ENCODE measurements at regions not wholly inside any gene's neighbourhood (a gene's known extent, or its start where the extent isn't known, plus 50 kb on each side); places are given as distances from the start of the nearest gene placed in this dataset.

- Histone ChIP-seq H4K20me1 (replicated peaks; ENCODE audit: control insufficient read depth, extremely low read depth, insufficient read depth, low read length) (no peaks in the 10 kb centered on the region), H3K9me1 (replicated peaks; ENCODE audit: control insufficient read depth, extremely low read depth, insufficient read depth, low read length) (no peaks in the 10 kb centered on the region), H3K4me3 (replicated peaks in 1 of 3; ENCODE audit: insufficient read depth in 1 of 3, low read depth in 1 of 3, low read length in 3 of 3) (no peak overlapping the region), H2AFZ (ENCODE audit: low read depth, low read length) (no peak overlapping the region), H3K9ac (replicated peaks; ENCODE audit: extremely low read depth, insufficient read depth, low read length) (no peak overlapping the region), H3K27ac (ENCODE audit: insufficient read depth, low read depth, low read length) (no peak overlapping the region), H3K79me2 (ENCODE audit: control insufficient read depth, insufficient read depth, low read length) (no peaks in the 10 kb centered on the region), H3K4me1 (ENCODE audit: control insufficient read depth, extremely low read depth, insufficient read depth, low read length) (no peaks in the 10 kb centered on the region), H3K36me3 (ENCODE audit: control insufficient read depth in 2 of 2, extremely low read depth in 1 of 2, insufficient read depth in 2 of 2, low read length in 2 of 2) (no peaks in the 10 kb centered on the region), H3K27me3 (ENCODE audit: control insufficient read depth in 2 of 2, insufficient read depth in 2 of 2, low read length in 2 of 2) (no peaks in the 10 kb centered on the region), H3K9me3 (replicated peaks; ENCODE audit: control insufficient read depth, insufficient read depth, low read length) (no peaks in the 10 kb centered on the region), H3K4me2 (ENCODE audit: insufficient read depth, low read length) (no peak overlapping the region)
- BruUV-seq (replicated peaks): no TSS peak
- FAIRE-seq: no peak
- DNase-seq (ENCODE audit: low read depth, low spot score): no peak
- dilution Hi-C loops (cut with MboI; ENCODE audit: extremely low pct_ligation_motif_present, low sequenced_read_pairs) (no loop called here), intact Hi-C loops (cut with micrococcal nuclease) (loop anchor here (2.0 to 10.0 kb wide), 2 partner anchors 323 to 749 kb away; no protein-coding TSS in a partner anchor)
- TF ChIP-seq JUN (IDR thresholded peaks at IDR 0.05; ENCODE audit: borderline replicate concordance, insufficient read depth, insufficient read length, low read depth) (no peak), FOS (IDR thresholded peaks at IDR 0.05; ENCODE audit: borderline replicate concordance, insufficient read depth, low read length) (no peak), MYC (IDR thresholded peaks at IDR 0.05; ENCODE audit: low read depth, low read length) (no peak), MAX (IDR thresholded peaks at IDR 0.05; ENCODE audit: insufficient read depth, insufficient read length) (no peak), GATA2 (IDR thresholded peaks at IDR 0.05; ENCODE audit: insufficient read depth, insufficient read length, low read depth, low read length) (no peak), EZH2 (IDR thresholded peaks at IDR 0.05; ENCODE audit: borderline replicate concordance, low read depth, low read length, severe bottlenecking) (no peak), CTCF (IDR thresholded peaks at IDR 0.05; ENCODE audit: extremely low read depth in 1 of 2, insufficient read depth in 1 of 2, low read depth in 1 of 2, low read length in 2 of 2) (no peak), POLR2A (IDR thresholded peaks at IDR 0.05; ENCODE audit: low read depth, low read length) (no peak), POLR2AphosphoS5 (IDR thresholded peaks at IDR 0.05; ENCODE audit: insufficient read depth, low read depth, low read length) (no peak)
- POLR2A ChIA-PET: interaction anchor here (0.7 kb wide), 1 partner anchor 60 kb away, joined by 9 read pairs; no protein-coding TSS in a partner anchor
- CTCF ChIA-PET: interaction anchor here (0.7 to 2.1 kb wide), 9 partner anchors 8 to 750 kb away, joined by 3 to 25 read pairs (median 9); no protein-coding TSS in a partner anchor
Measured at GRCh38 chr4:111282035-111282434, 659.2 kb upstream of the PITX2 start.

All from endothelial cell of umbilical vein (primary cell).